CD4-positive, alpha-beta T cell treated with Interleukin-21 for 1 hour (primary cell): ENCODE measurements at regions not wholly inside any gene's neighbourhood (a gene's known extent, or its start where the extent isn't known, plus 50 kb on each side); places are given as distances from the start of the nearest gene placed in this dataset.
"Not testable (repeated sequence)": the region's sequence is repeated elsewhere in the genome, so short reads cannot be mapped to it uniquely, and the experiment has no call there.

Experiments
- DNase-seq: peaks from one replicate; pipeline ENCODE4 v3.0.0-alpha.2; 2020

DNA sequence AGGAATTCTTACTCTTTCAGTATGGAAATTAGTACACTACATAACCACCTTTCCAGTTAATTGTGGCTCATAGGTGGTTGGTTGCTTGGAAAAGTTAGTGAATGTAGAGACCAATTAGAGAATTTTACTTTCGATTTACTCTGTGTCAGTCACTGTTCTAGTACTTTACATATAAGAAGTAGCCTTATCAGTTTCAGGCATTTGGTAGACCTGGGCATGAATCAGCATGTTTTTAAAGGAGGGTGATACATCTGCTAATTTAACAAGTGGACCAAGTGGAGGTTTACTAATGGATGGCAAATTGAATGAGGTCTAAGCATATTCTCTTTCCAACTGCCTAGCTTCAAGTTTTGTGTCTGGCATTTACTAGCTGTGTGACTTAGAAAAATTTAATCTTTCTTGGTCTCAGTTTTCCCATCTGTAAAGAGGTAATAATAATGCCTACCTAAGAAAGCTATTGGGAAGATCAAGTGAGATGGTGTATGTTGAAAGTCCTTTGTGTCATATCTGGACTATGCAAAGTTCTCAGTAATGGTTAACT, 1158.6 kb downstream of the PLA2G4A start:
- no peak for DNase-seq

- no peak for DNase-seq
These were observed 1163.2 kb downstream of the PLA2G4A start for GRCh38 chr1:187991944-187992343.

GRCh38 chr1:187996780-187997179, 1168.0 kb downstream of the PLA2G4A start:
- no peak for DNase-seq

GRCh38 chr1:187999973-188000372, 1171.2 kb downstream of the PLA2G4A start:
- no peak for DNase-seq

DNA sequence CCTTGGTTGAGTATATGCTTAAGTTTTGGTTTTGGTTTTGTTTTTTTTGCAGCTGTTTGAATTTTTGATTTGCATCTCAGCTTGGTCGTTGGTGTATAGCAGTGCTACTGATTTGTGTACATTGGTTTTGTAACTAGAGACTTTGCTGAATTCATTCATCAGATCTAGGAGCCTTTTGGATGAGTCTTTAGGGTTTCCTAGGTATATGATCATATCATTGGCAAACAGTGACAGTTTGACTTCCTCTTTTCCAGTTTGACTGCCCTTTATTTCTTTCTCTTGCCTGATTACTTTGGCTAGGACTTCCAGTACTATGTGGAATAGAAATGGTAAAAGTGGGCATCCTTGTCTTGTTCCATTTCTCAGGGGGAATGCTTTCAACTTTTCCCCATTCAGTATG, 1174.9 kb downstream of the PLA2G4A start:
- DNase-seq: not testable (repeated sequence)

DNA sequence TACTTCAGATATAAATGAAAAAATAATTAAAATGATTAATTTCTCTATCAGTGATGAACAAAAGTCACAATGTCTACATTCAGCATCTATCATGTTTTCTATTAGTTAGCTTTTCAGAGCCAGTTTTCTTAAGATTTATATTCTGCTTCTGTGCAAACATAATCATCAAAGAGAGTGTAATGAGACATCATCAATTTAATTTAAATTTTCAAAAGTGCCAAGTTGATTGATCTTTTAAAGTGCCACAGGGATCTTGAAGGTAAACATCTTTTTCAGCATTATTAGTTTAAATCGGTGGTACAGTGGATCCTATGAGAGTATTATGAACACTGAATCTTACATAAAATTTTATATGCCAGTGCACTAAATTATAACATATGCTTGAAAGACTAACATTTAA, 1176.1 kb downstream of the PLA2G4A start:
- no peak for DNase-seq

DNA sequence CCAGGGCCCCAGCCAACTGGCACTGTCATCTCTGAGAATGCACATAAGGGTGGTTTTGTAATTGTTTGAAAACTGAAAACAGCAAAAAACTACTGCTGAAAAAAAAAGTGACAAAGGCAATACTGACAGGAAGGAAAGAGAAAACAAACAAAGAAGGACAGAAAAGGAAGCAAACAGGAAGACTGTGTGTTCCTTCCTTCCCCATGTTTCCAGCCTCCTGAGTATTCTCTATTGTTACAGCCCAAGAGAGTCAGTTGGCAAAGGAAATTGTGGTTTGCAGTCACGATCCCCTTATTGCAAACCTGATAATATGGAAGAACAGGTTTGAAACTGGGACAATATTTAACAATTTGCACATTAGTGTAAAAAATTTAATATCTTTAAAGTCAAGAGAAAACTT, 1177.6 kb downstream of the PLA2G4A start:
- no peak for DNase-seq

GRCh38 chr1:188013222-188013849, 1184.6 kb downstream of the PLA2G4A start:
- DNase-seq: not testable (repeated sequence)

- DNase-seq: no peak
These were observed 1189.2 kb downstream of the PLA2G4A start for GRCh38 chr1:188017921-188018320.

GRCh38 chr1:188022661-188023060, 1193.9 kb downstream of the PLA2G4A start:
- DNase-seq: no peak

- DNase-seq: no peak
These were observed 1194.5 kb downstream of the PLA2G4A start for GRCh38 chr1:188023206-188023605.

DNA sequence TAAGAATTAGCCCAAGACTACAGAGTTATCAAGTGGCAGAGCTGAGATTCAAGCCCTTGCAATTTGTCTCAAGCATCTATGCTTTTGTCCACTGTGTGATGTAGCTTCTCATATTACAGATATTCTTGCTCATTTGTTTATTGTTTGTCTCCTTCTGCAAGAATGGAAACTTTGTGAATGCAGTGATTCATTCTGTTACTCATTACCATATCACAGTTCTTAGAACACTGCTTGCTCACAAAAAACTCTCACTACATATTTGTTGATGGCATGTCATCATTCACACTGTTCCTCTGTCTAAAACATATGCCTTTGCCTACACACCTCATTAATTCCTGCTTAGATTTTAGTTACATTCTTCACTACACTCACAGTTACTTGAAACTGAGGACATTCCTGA, 1198.9 kb downstream of the PLA2G4A start:
- no peak for DNase-seq

DNA sequence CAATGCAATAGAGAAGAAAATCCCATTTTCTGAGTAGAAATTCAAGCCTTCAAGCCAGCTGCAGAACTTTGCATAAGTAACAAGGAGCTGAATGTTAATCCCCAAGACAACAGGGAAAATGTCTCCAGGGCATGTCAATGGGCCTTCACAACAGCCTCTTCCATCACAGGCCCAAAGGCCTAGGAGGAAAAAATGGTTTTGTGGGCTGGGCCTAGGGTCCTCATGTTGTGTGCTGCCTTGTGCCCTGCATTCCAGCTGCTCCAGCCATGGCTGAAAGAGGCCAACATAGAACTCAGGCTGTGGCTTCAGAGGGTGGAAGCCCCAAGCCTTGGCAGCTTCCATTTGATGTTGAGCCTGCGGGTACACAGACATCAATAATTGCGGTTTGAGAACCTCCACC, 1208.8 kb downstream of the PLA2G4A start:
- not testable (repeated sequence) for DNase-seq

DNA sequence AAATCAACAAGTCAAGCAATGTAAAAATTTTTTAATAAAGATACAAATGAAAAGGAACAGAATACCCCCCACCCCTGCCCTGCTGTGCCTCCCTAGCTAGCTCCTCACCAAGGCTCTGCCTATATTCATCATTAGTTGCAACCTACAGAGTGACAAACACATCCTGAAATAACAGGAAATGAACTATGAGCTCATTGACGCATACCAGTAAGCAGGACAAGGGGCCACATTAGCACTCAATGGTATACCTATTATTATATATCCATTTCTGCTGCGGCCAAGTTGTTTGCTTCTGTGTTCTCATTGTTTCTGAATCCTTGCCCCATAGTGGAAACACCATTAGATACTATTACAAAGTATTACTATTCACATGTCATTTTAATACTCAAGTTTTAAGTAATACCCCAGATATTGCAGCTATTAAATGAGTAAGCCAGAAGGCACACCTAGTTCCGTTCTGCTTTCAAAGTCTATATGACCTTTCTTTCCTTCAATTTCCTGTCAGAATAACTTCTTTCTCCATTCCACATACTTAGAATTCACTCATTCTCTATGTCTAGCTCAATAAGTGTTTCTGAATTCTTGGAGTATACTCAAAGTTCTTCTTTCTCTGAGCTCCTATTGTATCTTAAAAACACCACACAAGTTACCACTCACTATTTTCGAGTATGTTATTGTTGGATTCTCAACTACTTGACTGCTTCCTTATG, 1214.9 kb downstream of the PLA2G4A start:
- no peak for DNase-seq

- DNase-seq: no peak
These were observed 1221.5 kb downstream of the PLA2G4A start for GRCh38 chr1:188050250-188050649.

DNA sequence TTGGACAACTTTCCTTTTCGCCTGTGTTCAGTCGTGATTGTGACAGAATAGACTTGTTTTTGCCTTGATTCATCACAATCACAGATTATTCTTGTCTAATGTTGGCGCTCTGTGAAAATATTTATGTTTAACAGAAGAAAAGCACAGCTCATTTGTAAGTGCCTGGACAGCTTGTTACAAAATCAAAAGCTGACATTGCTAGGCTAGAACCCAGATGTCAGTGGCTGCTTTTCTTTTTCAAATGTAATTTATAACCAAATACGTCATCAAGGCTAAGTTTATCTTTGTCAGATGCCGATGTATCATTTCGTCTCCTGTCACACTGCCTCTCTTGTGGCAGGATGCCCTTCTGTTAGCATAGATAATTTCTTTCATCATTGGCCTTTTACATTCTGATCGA, 1227.3 kb downstream of the PLA2G4A start:
- no peak for DNase-seq

GRCh38 chr1:188058801-188059200, 1230.1 kb downstream of the PLA2G4A start:
- DNase-seq: no peak

GRCh38 chr1:188061881-188062280, 1233.1 kb downstream of the PLA2G4A start:
- no peak for DNase-seq

- no peak for DNase-seq
These were observed 1233.7 kb downstream of the PLA2G4A start for GRCh38 chr1:188062456-188062855.

DNA sequence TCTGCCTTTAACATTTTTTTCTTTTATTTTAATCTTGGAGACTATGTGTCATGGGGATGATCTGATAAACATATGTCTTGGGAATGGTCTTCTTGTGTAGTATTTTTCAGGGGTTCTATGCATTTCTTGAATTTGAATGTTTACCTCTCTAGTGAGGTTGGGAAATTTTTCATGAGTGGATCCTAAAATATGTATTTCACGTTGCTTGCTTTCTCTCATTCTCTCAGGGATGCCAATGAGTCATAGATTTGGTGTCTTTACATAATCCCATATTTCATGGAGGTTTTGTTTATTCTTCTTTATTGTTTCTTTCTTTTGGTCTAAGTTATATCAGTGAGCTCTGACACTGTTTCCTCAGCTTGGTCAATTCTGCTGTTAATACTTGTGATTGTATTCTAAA, 1237.2 kb downstream of the PLA2G4A start:
- DNase-seq: no peak

- DNase-seq: no peak
These were observed 1242.1 kb downstream of the PLA2G4A start for GRCh38 chr1:188070848-188071247.

GRCh38 chr1:188089015-188089414, 1260.3 kb downstream of the PLA2G4A start:
- no peak for DNase-seq

DNA sequence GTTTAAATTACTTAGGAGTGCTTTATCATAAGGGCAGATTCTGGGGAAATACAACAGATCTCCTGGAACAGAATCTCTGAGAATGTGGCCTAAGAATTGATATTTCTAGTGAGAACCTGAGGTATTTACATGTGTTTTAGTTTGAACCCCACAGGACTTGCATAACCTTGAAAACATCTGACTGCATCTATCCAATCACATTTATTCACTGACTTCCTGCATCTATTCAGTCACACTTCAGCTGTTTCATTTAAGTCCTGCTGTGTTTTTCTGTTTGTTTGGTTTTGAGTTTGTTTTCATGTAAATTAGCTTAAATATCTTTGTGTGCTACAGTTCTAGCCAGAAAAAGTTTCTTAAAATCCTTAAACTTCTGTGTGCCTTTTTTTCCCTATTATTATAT, 1260.7 kb downstream of the PLA2G4A start:
- no peak for DNase-seq

DNA sequence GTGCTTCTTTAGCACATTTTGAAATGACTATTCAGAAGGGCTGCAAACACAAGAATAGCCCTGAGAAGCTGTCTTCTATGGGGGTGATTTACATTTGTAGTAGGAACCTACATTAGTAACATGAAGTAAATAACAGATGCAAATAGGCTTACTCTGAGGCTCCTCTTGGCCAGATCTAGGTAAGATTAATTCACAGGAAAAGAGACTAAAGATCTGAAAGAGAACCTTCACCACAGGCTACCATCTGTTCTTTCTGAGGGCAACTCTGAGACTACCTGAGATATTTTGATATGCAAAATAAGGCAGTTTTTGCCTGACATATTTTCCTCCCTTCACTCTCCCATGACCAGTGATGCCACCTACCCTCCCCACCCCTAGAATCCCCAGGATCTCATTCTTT, 1267.8 kb downstream of the PLA2G4A start:
- DNase-seq: no peak

DNA sequence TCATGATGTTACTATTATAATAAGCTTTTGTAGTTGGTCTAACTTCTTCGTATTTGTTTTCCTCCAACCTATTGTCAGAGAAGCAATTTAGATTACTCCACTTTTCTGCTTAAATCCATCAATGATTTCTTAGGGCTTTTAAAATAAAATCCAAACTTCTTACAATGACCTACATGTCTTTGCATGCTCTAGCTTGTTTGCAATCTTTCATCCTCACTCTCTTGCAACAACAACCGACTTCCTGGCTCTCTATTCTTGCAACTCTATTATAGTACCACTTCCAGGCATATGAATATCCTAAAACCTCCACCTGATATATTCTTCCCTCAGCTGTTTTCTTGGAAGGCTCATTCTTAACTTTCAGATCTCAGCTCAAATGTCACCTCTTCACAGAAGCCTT, 1288.7 kb downstream of the PLA2G4A start:
- no peak for DNase-seq
